GM12874 (cell line): ENCODE measurements at regions not wholly inside any gene's neighbourhood (a gene's known extent, or its start where the extent isn't known, plus 50 kb on each side); places are given as distances from the start of the nearest gene placed in this dataset.

ENCODE experiments used
- TF ChIP-seq, protein P1 (sequence below): IDR thresholded peaks from 2 replicates; pipeline ENCODE4 v1.5.1; 2011; ENCODE audit warnings: low read depth, mild to moderate bottlenecking, control low read depth, low read length, moderate library complexity; ENCODE audit not compliant: insufficient read depth

DNA sequence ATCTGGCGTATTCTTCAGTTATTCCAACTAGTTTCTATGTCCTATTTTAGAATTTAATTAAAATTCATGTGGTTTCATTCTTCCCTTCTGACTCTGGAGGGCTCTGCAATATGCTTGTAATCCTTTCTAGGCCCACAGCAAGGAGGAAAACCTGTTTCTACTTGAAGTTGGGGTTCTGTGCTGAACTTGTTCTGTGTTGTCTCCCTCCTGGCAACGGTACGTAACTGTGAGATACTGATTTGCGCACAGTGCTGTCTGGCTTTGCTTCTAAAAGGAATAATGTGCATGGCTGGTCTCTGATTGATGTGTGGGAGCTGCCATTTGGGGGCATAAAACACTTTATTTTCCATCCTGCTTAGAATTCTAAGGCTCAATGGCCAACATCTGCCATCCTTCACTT is 81.7 kb downstream of the NABP1 start:
- TF ChIP-seq, protein P1, sequence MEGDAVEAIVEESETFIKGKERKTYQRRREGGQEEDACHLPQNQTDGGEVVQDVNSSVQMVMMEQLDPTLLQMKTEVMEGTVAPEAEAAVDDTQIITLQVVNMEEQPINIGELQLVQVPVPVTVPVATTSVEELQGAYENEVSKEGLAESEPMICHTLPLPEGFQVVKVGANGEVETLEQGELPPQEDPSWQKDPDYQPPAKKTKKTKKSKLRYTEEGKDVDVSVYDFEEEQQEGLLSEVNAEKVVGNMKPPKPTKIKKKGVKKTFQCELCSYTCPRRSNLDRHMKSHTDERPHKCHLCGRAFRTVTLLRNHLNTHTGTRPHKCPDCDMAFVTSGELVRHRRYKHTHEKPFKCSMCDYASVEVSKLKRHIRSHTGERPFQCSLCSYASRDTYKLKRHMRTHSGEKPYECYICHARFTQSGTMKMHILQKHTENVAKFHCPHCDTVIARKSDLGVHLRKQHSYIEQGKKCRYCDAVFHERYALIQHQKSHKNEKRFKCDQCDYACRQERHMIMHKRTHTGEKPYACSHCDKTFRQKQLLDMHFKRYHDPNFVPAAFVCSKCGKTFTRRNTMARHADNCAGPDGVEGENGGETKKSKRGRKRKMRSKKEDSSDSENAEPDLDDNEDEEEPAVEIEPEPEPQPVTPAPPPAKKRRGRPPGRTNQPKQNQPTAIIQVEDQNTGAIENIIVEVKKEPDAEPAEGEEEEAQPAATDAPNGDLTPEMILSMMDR = no peak

- TF ChIP-seq, protein P1 = no peak
Measured at GRCh38 chr2:191760655-191761262, 82.8 kb downstream of the NABP1 start.

GRCh38 chr2:191773136-191773535 is 73.8 kb downstream of the CAVIN2 start:
- TF ChIP-seq, protein P1 = no peak

DNA sequence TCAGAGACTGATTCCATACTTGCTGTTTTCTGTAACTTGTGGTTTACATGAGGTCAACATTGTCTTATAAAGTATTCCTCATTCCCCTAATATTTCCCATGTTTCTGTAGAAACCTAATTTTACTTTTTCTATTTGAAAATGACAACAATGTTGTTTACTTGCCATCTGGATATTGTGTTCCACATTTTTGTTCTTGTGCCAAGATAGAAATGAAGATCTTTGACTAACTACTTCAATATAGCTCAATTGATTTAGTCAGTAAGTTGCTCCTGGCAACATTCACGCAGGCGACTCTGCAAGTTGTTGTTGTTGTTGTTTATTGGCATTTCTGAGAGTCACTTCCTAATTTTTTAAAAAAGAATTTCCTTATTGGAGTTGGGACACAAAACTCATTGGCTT is 69.5 kb downstream of the CAVIN2 start:
- TF ChIP-seq, protein P1 = no peak

DNA sequence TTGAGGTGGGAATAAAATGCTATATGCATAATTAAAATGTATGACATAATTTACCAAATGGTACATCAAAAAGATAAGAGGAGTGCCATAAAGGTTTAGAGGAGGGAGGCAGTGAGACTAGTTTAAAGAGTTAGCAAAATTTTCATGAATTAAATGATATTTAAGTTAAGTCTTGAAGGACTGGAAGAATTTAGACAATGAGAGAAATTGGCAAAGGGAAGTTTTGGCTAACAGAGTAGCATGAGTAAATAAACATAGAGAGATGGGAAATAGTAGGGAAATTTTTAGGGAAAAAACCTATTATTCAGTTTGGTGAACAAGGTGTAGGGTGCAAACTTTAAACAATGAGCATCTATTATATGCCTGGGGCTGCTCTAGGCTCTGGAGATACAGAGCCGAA is 68.8 kb downstream of the CAVIN2 start:
- TF ChIP-seq, protein P1 = no peak

- TF ChIP-seq, protein P1 = no peak
Measured at GRCh38 chr2:191782351-191782750, 64.5 kb downstream of the CAVIN2 start.

GRCh38 chr2:191783416-191783815 is 63.5 kb downstream of the CAVIN2 start:
- TF ChIP-seq, protein P1 = no peak
